Ovary (tissue), 7 donors: ENCODE measurements at regions not wholly inside any gene's neighbourhood (a gene's known extent, or its start where the extent isn't known, plus 50 kb on each side); places are given as distances from the start of the nearest gene placed in this dataset.

Experiments used
- DNase-seq, 5 donors: peaks; one replicate each; pipeline ENCODE4 v3.0.0-alpha.2; 2019 to 2020
- H3K27ac ChIP-seq, 2 donors: fragments of 200-600 bp; one replicate each; pipeline versions ENCODE4 v1.5.1 to v1.8.0; 2019 to 2022
- H3K27me3 ChIP-seq: fragments of 200-600 bp; one replicate; pipeline ENCODE4 v1.8.0; 2022
- H3K36me3 ChIP-seq: fragments of 200-600 bp; sonication (generic); one replicate; pipeline ENCODE4 v1.5.1; 2019
- H3K4me1 ChIP-seq: one replicate; pipeline ENCODE4 v1.8.1; 2013; ENCODE audit warnings: mild to moderate bottlenecking, moderate library complexity; ENCODE audit not compliant: insufficient read depth
- H3K4me3 ChIP-seq: fragments of 200-600 bp; sonication (generic); one replicate; pipeline ENCODE4 v1.5.1; 2017
- H3K9me3 ChIP-seq, 2 donors: fragments of 200-600 bp in 1 of 2; sonication (generic) in 1 of 2; one replicate each; pipeline versions ENCODE4 v1.5.1 to v1.8.1; 2013 to 2019; ENCODE audit warnings: mild to moderate bottlenecking in 1 of 2, moderate library complexity in 1 of 2
- CTCF ChIP-seq, 3 donors: fragments of 450-650 bp in 2 of 3; fragments of 200-600 bp in 1 of 3; IDR thresholded peaks; one replicate each; pipeline versions ENCODE4 v1.5.1 to v1.8.0; 2016 to 2022; ENCODE audit warnings: antibody characterized with exemption in 3 of 3, mild to moderate bottlenecking in 1 of 3
- EP300 ChIP-seq: sonication (generic); formaldehyde crosslinking; IDR thresholded peaks from one replicate; pipeline ENCODE4 v1.6.1; 2017; ENCODE audit warnings: antibody characterized with exemption
- POLR2A ChIP-seq: fragments of 450-650 bp; IDR thresholded peaks from one replicate; pipeline ENCODE4 v1.6.1; 2017; ENCODE audit warnings: antibody characterized with exemption, mild to moderate bottlenecking, moderate library complexity
- WGBS, 3 donors: extraction: QIAGEN DNeasy Blood & Tissue Kit in 1 of 3; methylation state at CpG; one replicate each; pipeline versions ENCODE4 v1.1.5 to v1.1.7; 2013 to 2017; 5-methylcytosine and 5-hydroxymethylcytosine counted together
- intact Hi-C, 4 donors: fragments of 100-400 bp; cut with DNase I; formaldehyde crosslinking; loops; one replicate each; pipeline versions ENCODE4 v1.11.0 to v1.15.1; 2022 to 2023
- donor health status: DM: no; HTN: no; CAD: no; lungs with moderate emphysema.
- donor health status: DM: no; HTN: no; CAD: no.
- donor health status: Bipolar disorder and iron deficiency.
- donor health status: DM: no; HTN: no; CAD: no.
- donor health status: DM: yes; HTN: yes; CAD: no.

DNA sequence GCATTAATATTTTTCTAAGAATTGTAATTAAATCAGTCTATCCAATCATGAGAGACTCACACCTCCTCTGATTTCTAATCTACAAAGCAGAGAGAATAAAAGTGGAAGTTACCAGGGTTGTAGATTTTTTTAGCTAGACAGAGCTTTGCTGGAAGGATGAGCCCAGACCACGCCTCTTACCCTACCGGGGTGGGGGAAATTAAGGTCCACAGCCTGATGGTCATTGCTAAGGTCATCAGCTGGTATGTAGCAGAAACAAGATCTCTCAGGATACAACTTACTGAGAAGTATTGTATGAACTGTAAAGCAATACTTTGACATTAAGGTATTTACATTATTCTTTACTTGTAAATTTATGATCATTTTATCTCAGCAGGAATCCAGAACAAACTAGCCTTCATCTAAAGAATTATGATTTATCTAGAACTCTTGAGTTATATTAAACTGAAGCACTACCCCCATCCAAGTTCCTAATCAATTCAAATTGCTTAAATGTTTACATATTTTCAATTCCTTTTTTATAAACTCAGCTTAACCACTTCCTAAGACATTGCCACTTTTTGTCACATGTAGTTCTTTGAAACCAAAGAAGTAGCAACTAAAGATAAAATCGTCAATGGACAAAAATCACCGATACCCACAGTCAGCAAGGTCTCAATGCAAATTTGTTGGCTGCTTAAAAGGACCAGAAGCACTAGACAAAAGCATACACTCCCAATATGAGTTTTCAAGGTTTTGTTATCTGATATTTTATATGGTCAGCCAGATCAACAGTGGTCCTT, 225.8 kb upstream of the DAPK1 start:
- Histone ChIP-seq H3K4me1 (peaks cover 4% of the 10 kb centered on the region), H3K9me3 (no peaks in the 10 kb centered on the region), H3K4me3 (no peak overlapping the region), H3K27ac (no peak overlapping the region), H3K36me3 (no peaks in the 10 kb centered on the region), H3K27me3 (no peaks in the 10 kb centered on the region)
- WGBS, 3 donors: 53 to 65% (median 54%) methylated on average over 4 of the region's 4 CpGs
- TF ChIP-seq POLR2A: no peak
- no peak for TF ChIP-seq EP300
- no peak for TF ChIP-seq CTCF (IDR thresholded peaks at IDR 0.05)
- intact Hi-C loops: no loop called here
- DNase-seq: no peak

- no peak overlapping the region for H3K4me3 ChIP-seq
- peaks cover 8% of the 10 kb centered on the region for H3K4me1 ChIP-seq
- H3K36me3 ChIP-seq: no peaks in the 10 kb centered on the region
- no peaks in the 10 kb centered on the region for H3K9me3 ChIP-seq
- no peak overlapping the region for H3K27ac ChIP-seq
- H3K27me3 ChIP-seq: no peaks in the 10 kb centered on the region
- no peak for TF ChIP-seq POLR2A
- TF ChIP-seq CTCF (IDR thresholded peaks at IDR 0.05): no peak
- no peak for TF ChIP-seq EP300
- DNase-seq: no peak
- whole genome bisulfite sequencing, 3 donors: 75 to 80% (median 79%) methylated on average over 9 of the region's 9 CpGs
- intact Hi-C loops: no loop called here
Observed at GRCh38 chr9:87275047-87275725, 222.5 kb upstream of the DAPK1 start.

- Histone ChIP-seq H3K36me3 (no peaks in the 10 kb centered on the region), H3K4me3 (no peak overlapping the region), H3K4me1 (peaks cover 8% of the 10 kb centered on the region), H3K27ac (no peak overlapping the region), H3K27me3 (no peaks in the 10 kb centered on the region), H3K9me3 (no peaks in the 10 kb centered on the region)
- intact Hi-C loops: no loop called here
- TF ChIP-seq POLR2A: no peak
- no peak for TF ChIP-seq CTCF (IDR thresholded peaks at IDR 0.05)
- no peak for TF ChIP-seq EP300
- 63 to 75% (median 74%) methylated on average over 8 of the region's 8 CpGs for WGBS, 3 donors
- no peak for DNase-seq
Observed at GRCh38 chr9:87276327-87276841, 221.3 kb upstream of the DAPK1 start.

GRCh38 chr9:87276851-87277261, 220.8 kb upstream of the DAPK1 start:
- intact Hi-C loops: no loop called here
- DNase-seq: no peak
- Histone ChIP-seq H3K27me3 (no peaks in the 10 kb centered on the region), H3K36me3 (no peaks in the 10 kb centered on the region), H3K4me3 (no peak overlapping the region), H3K9me3 (no peaks in the 10 kb centered on the region), H3K4me1 (peaks cover 8% of the 10 kb centered on the region), H3K27ac (no peak overlapping the region)
- 48 to 56% (median 56%) methylated on average over 3 of the region's 3 CpGs for WGBS, 3 donors
- no peak for TF ChIP-seq EP300
- TF ChIP-seq POLR2A: no peak
- no peak for TF ChIP-seq CTCF (IDR thresholded peaks at IDR 0.05)
